Type B pancreatic cell (in vitro differentiated cells): ENCODE measurements at regions not wholly inside any gene's neighbourhood (a gene's known extent, or its start where the extent isn't known, plus 50 kb on each side); places are given as distances from the start of the nearest gene placed in this dataset.

Experiments used
- DNase-seq: peaks from one replicate; pipeline ENCODE4 v3.0.0; 2021; ENCODE audit warnings: mixed read lengths; ENCODE audit not compliant: unreplicated experiment; ENCODE audit errors: extremely low spot score
- H3K27ac Mint-ChIP-seq: 2 replicates; pipeline ENCODE4 v1.8.0; 2021; ENCODE audit warnings: mild to moderate bottlenecking, mixed read lengths
- H3K27me3 Mint-ChIP-seq: 2 replicates; pipeline ENCODE4 v1.8.0; 2021; ENCODE audit warnings: mixed read lengths
- H3K36me3 Mint-ChIP-seq: 2 replicates; pipeline ENCODE4 v1.8.0; 2021; ENCODE audit warnings: mixed read lengths
- H3K4me1 Mint-ChIP-seq: one replicate; pipeline ENCODE4 v1.8.0; 2021; ENCODE audit warnings: mixed read lengths; ENCODE audit not compliant: unreplicated experiment
- H3K4me3 Mint-ChIP-seq: 2 replicates; pipeline ENCODE4 v1.8.0; 2021; ENCODE audit warnings: mild to moderate bottlenecking, mixed read lengths
- H3K9me3 Mint-ChIP-seq: 2 replicates; pipeline ENCODE4 v1.8.0; 2021; ENCODE audit warnings: mixed read lengths
- TF ChIP-seq, protein P1 (sequence below): fragments of 200-600 bp; sonication (generic); conservative IDR thresholded peaks from 2 replicates; pipeline ENCODE4 v1.5.0; 2021; ENCODE audit warnings: antibody characterized with exemption, mild to moderate bottlenecking

DNA sequence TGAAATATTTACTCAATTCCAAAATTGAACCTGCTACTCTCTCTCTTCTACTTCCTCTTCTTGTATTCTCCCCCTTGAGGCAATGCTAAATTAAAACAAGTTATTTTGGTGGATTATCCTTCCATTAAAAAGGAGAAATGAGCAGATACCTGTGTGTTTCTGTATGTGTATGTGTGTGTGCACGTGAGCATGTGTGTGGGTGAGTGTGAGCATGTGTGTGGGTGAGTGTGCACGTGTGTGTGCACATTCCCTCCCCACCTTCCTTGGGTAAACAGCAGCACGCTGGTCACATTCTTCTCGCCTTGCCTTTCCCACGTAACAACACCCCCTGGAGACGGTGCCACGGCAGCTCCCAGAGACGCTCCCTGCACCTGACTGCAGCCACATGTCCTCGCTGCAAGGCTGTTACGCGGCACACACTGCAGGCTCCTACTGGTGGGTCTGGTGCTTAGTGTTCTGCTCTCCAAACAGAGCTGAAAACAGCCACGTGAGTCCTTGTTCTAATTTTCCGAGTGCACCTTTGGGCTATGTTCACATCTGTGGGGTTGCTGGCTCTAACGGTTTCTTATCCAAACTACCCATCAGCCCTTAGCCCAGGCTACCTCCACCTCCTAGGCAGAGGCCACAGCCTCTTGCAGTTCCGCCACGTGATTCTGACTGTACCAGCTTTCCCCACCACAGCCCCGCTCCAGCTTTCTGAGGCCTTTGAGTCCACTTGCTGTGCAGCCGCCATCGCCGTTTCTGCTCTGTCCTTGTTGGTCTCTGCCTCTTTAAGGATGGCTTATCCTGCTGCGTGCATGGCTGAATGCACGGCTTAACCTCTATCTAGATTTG lies 123.4 kb downstream of the CTTN start:
- DNase-seq = no peak
- no peak overlapping the region for H3K4me3 Mint-ChIP-seq
- peaks cover 29% of the 10 kb centered on the region for H3K4me1 Mint-ChIP-seq
- no peaks in the 10 kb centered on the region for H3K9me3 Mint-ChIP-seq
- H3K36me3 Mint-ChIP-seq = no peaks in the 10 kb centered on the region
- H3K27me3 Mint-ChIP-seq = no peaks in the 10 kb centered on the region
- TF ChIP-seq, protein P1, sequence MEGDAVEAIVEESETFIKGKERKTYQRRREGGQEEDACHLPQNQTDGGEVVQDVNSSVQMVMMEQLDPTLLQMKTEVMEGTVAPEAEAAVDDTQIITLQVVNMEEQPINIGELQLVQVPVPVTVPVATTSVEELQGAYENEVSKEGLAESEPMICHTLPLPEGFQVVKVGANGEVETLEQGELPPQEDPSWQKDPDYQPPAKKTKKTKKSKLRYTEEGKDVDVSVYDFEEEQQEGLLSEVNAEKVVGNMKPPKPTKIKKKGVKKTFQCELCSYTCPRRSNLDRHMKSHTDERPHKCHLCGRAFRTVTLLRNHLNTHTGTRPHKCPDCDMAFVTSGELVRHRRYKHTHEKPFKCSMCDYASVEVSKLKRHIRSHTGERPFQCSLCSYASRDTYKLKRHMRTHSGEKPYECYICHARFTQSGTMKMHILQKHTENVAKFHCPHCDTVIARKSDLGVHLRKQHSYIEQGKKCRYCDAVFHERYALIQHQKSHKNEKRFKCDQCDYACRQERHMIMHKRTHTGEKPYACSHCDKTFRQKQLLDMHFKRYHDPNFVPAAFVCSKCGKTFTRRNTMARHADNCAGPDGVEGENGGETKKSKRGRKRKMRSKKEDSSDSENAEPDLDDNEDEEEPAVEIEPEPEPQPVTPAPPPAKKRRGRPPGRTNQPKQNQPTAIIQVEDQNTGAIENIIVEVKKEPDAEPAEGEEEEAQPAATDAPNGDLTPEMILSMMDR = no peak
- no peak overlapping the region for H3K27ac Mint-ChIP-seq

DNA sequence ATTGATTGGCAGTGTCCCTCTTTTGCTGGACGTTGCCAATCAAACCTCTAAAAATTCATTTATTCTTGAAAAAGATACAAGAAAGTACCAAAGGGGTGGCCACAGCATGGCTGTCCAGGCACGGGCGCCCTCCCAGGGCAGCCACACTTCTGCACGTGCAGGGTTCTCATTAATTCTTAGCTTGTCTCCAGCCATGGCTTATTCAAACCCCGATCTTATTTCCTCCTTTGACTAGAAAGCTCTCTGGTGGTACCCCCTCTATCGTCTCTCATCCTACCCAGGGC lies 123.9 kb downstream of the CTTN start:
- TF ChIP-seq, protein P1 = no peak
- Mint-ChIP-seq H3K4me1 (peaks cover 29% of the 10 kb centered on the region), H3K27ac (peak overlapping the region; percentile 55), H3K4me3 (peak overlapping the region; percentile 49), H3K27me3 (no peaks in the 10 kb centered on the region), H3K36me3 (no peaks in the 10 kb centered on the region), H3K9me3 (no peaks in the 10 kb centered on the region)
- DNase-seq = no peak

DNA sequence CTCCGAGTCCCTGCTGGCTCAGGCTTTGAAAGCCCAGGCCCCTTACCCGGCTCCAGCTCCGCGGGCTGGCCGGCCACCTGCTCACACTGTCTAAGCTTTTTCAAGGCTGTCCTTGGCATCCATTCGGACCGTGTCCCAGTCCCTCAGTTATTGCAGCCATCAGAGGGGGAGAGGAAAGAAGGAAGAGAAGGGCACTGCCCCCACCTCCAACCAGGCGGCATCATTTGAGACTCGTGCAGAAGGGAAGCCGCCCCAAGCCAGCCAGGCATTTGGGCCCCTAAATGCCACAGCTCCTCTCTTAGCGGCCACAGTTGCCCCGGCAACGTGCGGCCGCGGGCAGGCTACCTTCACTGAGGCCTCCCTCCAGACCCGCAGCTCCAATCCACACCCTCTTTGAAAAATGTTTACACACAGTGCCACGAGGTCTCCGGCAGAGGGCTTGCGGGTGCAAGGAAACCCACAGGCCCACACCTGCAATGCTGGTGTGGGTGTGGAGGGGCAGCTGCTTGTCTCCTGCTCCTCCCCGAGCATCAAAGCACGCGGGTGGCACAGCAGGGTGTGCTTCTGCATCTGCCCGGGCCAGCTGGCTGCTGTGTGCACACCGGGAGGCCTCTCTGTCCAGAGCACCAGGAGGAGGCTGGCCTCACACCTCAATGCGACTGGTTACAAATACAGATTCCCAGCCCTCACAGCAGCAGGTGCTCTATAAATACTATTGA lies 124.4 kb downstream of the CTTN start:
- TF ChIP-seq, protein P1 = peak; percentile 62
- no peaks in the 10 kb centered on the region for H3K27me3 Mint-ChIP-seq
- no peak for DNase-seq
- no peaks in the 10 kb centered on the region for H3K36me3 Mint-ChIP-seq
- peak overlapping the region; percentile 55 for H3K27ac Mint-ChIP-seq
- H3K9me3 Mint-ChIP-seq = no peaks in the 10 kb centered on the region
- H3K4me3 Mint-ChIP-seq = peak overlapping the region; percentile 49
- peaks cover 29% of the 10 kb centered on the region for H3K4me1 Mint-ChIP-seq

DNA sequence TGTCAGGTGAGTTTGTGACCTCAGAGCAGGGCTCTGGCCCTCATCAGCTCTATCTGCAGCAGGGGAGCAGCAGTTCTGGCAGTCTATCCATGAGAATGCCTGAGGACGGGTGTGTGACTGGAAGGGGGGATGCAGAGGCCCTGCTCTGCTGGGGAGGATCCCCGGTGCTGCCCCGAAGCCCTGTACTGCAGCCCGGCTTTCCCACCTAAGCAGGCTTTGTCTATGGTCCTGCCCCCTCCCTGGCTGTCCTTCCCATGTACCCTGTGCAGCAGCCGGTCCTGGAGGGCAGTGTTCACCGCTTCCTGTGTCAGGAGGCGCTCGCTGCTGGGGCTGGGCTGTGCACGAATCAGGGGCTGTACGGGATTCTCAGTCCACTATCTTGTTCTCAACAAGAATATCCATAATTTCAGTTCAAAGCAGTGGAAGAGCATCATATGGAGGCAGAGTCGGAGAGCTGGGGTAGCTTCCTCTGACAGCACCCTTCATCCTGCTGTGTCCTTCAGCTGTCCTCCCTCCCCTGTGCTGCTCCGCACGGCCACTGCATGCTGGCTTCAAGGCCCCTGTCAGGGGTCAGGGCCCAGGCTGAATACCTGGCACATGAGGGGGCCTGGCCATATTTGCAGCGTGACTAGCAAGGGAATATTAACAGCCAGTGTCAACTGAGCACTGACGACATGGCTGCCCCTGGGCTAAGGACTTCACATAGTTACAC lies 125.2 kb downstream of the CTTN start:
- DNase-seq = no peak
- Mint-ChIP-seq H3K36me3 (no peaks in the 10 kb centered on the region), H3K4me1 (peaks cover 29% of the 10 kb centered on the region), H3K4me3 (no peak overlapping the region), H3K27me3 (no peaks in the 10 kb centered on the region), H3K9me3 (no peaks in the 10 kb centered on the region), H3K27ac (no peak overlapping the region)
- TF ChIP-seq, protein P1 = no peak

DNA sequence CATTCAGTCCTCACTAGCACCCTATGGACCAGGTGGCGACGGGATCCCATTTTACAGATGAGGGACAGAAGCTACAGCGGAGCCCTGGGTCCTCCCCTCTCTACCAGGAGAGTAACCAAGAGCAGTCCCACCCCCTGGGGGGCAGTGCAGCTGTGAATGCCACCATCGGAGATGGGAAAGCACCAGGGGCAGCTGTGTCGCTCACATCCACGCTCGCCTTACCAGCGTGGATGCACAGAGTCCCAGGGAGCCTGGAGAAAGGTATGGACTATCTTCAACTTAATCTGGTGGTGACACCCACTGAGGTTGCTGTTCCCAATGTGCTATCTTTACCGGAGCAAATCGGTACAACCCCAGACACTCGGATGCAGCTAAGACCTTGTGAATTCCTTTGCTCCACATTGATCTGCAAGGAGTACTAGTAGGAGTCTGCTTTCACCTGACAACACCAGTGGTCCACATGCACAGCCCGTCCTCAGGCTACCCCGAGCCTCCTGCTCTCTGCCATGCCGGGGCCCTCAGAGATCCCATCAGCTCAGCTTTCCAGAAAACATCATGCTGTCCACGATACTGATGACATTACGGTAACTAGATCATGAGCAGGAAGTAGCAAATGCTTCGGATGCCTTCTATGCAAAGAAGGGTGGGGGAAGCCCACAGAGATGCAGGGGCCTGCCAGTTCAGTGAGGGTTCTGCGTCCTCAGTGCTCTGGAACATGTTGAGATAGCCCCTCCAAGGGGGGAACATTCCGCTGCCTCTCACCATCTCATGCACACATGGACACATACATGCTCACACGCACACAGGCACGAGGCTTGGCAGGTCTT lies 126.0 kb downstream of the CTTN start:
- Mint-ChIP-seq H3K4me3 (no peak overlapping the region), H3K4me1 (peaks cover 29% of the 10 kb centered on the region), H3K27ac (peak overlapping the region; percentile 50), H3K9me3 (no peaks in the 10 kb centered on the region), H3K27me3 (no peaks in the 10 kb centered on the region), H3K36me3 (no peaks in the 10 kb centered on the region)
- TF ChIP-seq, protein P1 = no peak
- no peak for DNase-seq
